Astrocyte (in vitro differentiated cells and primary cell): ENCODE measurements at regions not wholly inside any gene's neighbourhood (a gene's known extent, or its start where the extent isn't known, plus 50 kb on each side); places are given as distances from the start of the nearest gene placed in this dataset.

Source experiments
- EZH2 ChIP-seq: IDR thresholded peaks from 2 replicates; pipeline ENCODE4 v1.6.1; 2012; ENCODE audit warnings: mild to moderate bottlenecking, low read length, inconsistent platforms; ENCODE audit not compliant: insufficient read depth
- TF ChIP-seq, protein P1 (sequence below): IDR thresholded peaks from 2 replicates; pipeline ENCODE4 v1.5.1; 2011; ENCODE audit warnings: low read depth, mild to moderate bottlenecking, inconsistent platforms, low read length, moderate library complexity; ENCODE audit not compliant: insufficient read depth

DNA sequence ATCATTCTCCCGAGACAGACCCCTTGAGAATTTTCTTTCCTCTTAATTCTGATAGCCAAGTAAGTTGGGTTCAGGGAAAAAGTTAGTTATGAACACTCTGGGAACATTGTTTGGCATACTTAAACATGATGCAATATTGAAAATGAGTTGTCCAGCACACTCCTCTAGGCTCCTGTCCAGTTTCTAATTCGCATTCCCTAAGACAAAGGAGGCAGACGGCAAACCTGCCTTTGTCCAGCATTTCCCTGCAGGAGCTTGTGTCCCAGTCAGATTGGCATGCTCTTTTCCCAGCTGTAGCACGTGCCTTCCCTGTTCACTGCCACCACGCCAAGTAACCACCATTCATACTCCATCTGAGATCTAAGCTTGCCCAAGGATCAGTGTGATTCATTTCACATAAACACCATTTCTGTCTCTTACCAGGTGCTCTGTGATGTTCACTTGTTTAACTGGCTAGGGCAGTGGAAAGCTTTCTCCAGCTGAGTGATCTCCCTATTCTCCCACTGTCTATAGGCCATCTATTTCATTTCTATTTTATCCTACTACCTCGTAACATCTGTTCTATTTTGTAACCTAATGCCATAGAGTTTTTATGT lies 150.0 kb upstream of the EPB41L3 start:
- TF ChIP-seq, protein P1, sequence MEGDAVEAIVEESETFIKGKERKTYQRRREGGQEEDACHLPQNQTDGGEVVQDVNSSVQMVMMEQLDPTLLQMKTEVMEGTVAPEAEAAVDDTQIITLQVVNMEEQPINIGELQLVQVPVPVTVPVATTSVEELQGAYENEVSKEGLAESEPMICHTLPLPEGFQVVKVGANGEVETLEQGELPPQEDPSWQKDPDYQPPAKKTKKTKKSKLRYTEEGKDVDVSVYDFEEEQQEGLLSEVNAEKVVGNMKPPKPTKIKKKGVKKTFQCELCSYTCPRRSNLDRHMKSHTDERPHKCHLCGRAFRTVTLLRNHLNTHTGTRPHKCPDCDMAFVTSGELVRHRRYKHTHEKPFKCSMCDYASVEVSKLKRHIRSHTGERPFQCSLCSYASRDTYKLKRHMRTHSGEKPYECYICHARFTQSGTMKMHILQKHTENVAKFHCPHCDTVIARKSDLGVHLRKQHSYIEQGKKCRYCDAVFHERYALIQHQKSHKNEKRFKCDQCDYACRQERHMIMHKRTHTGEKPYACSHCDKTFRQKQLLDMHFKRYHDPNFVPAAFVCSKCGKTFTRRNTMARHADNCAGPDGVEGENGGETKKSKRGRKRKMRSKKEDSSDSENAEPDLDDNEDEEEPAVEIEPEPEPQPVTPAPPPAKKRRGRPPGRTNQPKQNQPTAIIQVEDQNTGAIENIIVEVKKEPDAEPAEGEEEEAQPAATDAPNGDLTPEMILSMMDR: no peak
- TF ChIP-seq EZH2: no peak
